Activated naive CD4-positive, alpha-beta T cell treated with anti-CD3 and anti-CD28 coated beads for 36 hours (primary cell): ENCODE measurements at regions not wholly inside any gene's neighbourhood (a gene's known extent, or its start where the extent isn't known, plus 50 kb on each side); places are given as distances from the start of the nearest gene placed in this dataset.

Experiments
- CTCF ChIA-PET: fragments of 350-600 bp; sonication (Branson Sonifier 250); formaldehyde crosslinking; loops from one replicate; lab custom pipeline; 2021; ENCODE audit warnings: antibody characterized with exemption; lab: Charles Lee
- DNase-seq: peaks from one replicate; pipeline ENCODE4 v3.0.0-alpha.2; 2020
- H3K27ac Mint-ChIP-seq: one replicate; pipeline ENCODE4 v1.8.0; 2021; ENCODE audit warnings: mild to moderate bottlenecking, mixed read lengths
- H3K27me3 Mint-ChIP-seq: one replicate; pipeline ENCODE4 v1.8.0; 2021; ENCODE audit warnings: low read depth, mixed read lengths
- H3K36me3 Mint-ChIP-seq: one replicate; pipeline ENCODE4 v1.8.0; 2021; ENCODE audit warnings: low read depth, mixed read lengths
- H3K4me1 Mint-ChIP-seq: one replicate; pipeline ENCODE4 v1.8.0; 2021; ENCODE audit warnings: low read depth, mixed read lengths
- H3K4me3 Mint-ChIP-seq: one replicate; pipeline ENCODE4 v1.8.0; 2021; ENCODE audit warnings: mild to moderate bottlenecking, moderate library complexity, mixed read lengths
- H3K9me3 Mint-ChIP-seq: one replicate; pipeline ENCODE4 v1.8.0; 2021; ENCODE audit warnings: mixed read lengths
- intact Hi-C: fragments of 100-400 bp; cut with micrococcal nuclease; formaldehyde crosslinking; loops from one replicate; pipeline ENCODE4 v1.15.1; 2023

GRCh38 chr9:86764671-86765343, 182.5 kb downstream of the GAS1 start:
- H3K27ac Mint-ChIP-seq, result no peak overlapping the region
- intact Hi-C loops, result no loop called here
- no peak overlapping the region for H3K4me3 Mint-ChIP-seq
- peaks cover 12% of the 10 kb centered on the region for H3K27me3 Mint-ChIP-seq
- no peaks in the 10 kb centered on the region for H3K36me3 Mint-ChIP-seq
- no peak for DNase-seq
- H3K4me1 Mint-ChIP-seq, result no peaks in the 10 kb centered on the region
- CTCF ChIA-PET, result no interaction called here
- H3K9me3 Mint-ChIP-seq, result peaks cover 3% of the 10 kb centered on the region

DNA sequence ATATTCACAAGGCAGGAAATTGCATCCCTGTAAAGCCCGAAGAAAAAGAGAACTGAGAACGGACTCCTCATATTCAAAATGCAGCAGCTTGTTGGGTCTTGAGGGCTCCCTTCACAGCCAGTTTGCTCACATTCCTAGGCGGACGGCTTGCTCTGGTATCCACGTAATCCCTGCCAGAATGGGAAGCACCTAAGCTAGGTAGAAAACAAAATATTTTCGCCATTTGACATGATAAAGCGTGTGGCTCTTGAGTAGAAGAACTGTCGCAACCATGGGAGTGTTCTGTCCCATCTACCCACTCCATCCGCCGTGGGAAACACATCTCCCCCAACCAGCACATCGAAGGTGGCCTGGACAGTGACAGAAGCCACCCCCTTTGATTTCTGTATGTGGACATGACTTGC, 183.1 kb downstream of the GAS1 start:
- no peak for DNase-seq
- intact Hi-C loops, result no loop called here
- no peaks in the 10 kb centered on the region for H3K4me1 Mint-ChIP-seq
- peaks cover 3% of the 10 kb centered on the region for H3K9me3 Mint-ChIP-seq
- no peaks in the 10 kb centered on the region for H3K36me3 Mint-ChIP-seq
- no peak overlapping the region for H3K27ac Mint-ChIP-seq
- H3K4me3 Mint-ChIP-seq, result no peak overlapping the region
- CTCF ChIA-PET, result no interaction called here
- H3K27me3 Mint-ChIP-seq, result peaks cover 11% of the 10 kb centered on the region

- Mint-ChIP-seq H3K4me3 (no peak overlapping the region), H3K36me3 (no peaks in the 10 kb centered on the region), H3K9me3 (peaks cover 3% of the 10 kb centered on the region), H3K27ac (no peak overlapping the region), H3K4me1 (no peaks in the 10 kb centered on the region), H3K27me3 (peaks cover 8% of the 10 kb centered on the region)
- DNase-seq, result no peak
- intact Hi-C loops, result no loop called here
- CTCF ChIA-PET, result interaction anchor here (0.6 kb wide), 1 partner anchor 229 kb away, joined by 3 read pairs; no protein-coding TSS in a partner anchor
Measured at GRCh38 chr9:86763791-86764190, 183.5 kb downstream of the GAS1 start.

GRCh38 chr9:86757382-86757720, 190.0 kb downstream of the GAS1 start:
- Mint-ChIP-seq H3K27me3 (peaks cover 13% of the 10 kb centered on the region), H3K9me3 (peaks cover 3% of the 10 kb centered on the region), H3K36me3 (no peaks in the 10 kb centered on the region), H3K4me3 (no peak overlapping the region), H3K4me1 (no peaks in the 10 kb centered on the region), H3K27ac (no peak overlapping the region)
- DNase-seq, result no peak
- intact Hi-C loops, result no loop called here
- CTCF ChIA-PET, result no interaction called here

DNA sequence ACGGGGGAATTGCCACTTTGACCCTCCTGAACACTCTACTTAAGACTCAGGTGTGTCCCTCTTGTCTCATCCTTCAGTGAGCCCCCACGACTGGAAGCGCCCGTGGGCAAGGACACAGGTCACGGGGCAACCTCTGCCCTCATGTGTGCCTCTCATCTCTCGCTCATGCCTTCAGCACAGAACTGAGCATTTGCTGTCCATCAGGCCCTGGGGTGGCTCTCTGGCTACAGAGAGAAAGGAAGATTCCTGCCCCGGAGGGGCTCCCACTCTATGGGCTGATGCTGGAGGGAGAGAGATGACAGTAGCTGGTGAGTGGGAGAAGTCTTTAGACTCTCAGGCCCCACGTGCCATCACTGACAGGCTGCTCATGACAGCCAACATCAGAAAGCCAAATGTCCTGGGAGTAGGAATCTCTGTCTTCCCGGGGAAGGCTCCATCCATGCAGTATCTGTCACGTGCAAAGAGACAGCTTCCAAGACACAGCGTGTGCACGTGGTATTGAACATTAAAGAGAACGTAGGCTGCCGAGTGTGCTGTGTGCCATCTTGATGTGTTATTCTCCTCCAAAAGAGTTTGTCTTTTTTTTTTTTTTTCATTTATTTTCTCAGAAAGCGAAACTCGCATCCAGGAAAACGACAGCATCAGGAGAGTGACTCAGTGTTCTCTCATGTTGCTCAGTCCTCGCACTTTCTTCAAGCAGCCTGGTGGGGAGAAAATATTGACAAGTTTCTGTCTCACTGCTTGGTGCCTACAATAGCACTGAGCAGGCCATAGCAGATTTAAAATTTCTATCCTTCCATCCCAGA, 190.5 kb downstream of the GAS1 start:
- CTCF ChIA-PET, result no interaction called here
- Mint-ChIP-seq H3K4me1 (no peaks in the 10 kb centered on the region), H3K36me3 (no peaks in the 10 kb centered on the region), H3K27ac (no peak overlapping the region), H3K4me3 (no peak overlapping the region), H3K27me3 (peaks cover 13% of the 10 kb centered on the region), H3K9me3 (peaks cover 3% of the 10 kb centered on the region)
- DNase-seq, result no peak
- intact Hi-C loops, result no loop called here

DNA sequence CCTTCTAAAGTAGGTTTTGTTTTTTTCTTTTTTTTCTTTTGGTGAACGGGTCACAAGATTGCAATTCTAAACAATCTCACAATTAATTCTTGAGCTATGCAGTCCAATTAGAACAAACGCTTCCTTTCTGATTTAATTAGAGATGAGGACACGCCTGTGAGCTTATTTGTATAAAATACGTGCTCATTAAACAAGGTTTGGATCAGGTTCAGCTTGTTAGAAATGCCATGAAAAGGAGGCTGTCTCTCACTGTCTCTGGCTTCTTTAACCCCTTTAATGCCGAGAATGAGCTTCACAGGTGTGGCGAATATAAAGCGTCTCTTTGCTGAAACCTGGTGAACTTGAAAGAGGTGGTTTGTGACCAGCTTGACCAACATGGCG, 191.8 kb downstream of the GAS1 start:
- H3K4me1 Mint-ChIP-seq, result no peaks in the 10 kb centered on the region
- CTCF ChIA-PET, result interaction anchor here (0.7 kb wide), 1 partner anchor 169 kb away, joined by 3 read pairs; no protein-coding TSS in a partner anchor
- H3K4me3 Mint-ChIP-seq, result no peak overlapping the region
- intact Hi-C loops, result no loop called here
- H3K27me3 Mint-ChIP-seq, result peaks cover 14% of the 10 kb centered on the region
- H3K9me3 Mint-ChIP-seq, result no peaks in the 10 kb centered on the region
- no peaks in the 10 kb centered on the region for H3K36me3 Mint-ChIP-seq
- no peak for DNase-seq
- H3K27ac Mint-ChIP-seq, result no peak overlapping the region

GRCh38 chr9:86754581-86755560, 192.4 kb downstream of the GAS1 start:
- H3K4me1 Mint-ChIP-seq, result no peaks in the 10 kb centered on the region

DNA sequence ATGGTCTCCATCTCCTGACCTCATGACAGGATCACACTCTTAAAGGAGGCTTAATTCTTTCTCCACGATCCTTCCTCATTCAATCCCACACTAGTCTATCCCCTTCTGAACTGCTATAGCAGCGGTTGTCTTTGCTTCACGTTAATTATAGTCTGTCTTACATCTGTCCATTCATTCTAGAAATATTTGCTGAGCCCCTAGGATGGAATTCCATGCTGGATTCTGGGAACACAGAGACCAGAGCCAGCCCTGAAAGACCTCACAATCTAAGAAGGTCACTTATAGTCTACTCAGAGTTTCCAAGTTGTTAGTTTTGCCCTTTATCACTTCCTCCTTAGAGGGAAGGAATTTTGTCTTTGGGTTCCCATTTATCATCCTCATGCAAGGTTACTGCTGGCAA, 193.5 kb downstream of the GAS1 start:
- no peaks in the 10 kb centered on the region for H3K4me1 Mint-ChIP-seq
- no peak overlapping the region for H3K4me3 Mint-ChIP-seq
- H3K27me3 Mint-ChIP-seq, result peaks cover 15% of the 10 kb centered on the region
- CTCF ChIA-PET, result no interaction called here
- no peak for DNase-seq
- H3K27ac Mint-ChIP-seq, result no peak overlapping the region
- intact Hi-C loops, result no loop called here
- H3K36me3 Mint-ChIP-seq, result no peaks in the 10 kb centered on the region
- no peaks in the 10 kb centered on the region for H3K9me3 Mint-ChIP-seq

More at GRCh38 chr9:86754581-86755560, 192.4 kb downstream of the GAS1 start:
- Mint-ChIP-seq H3K4me3 (no peak overlapping the region), H3K27ac (no peak overlapping the region), H3K27me3 (peaks cover 14% of the 10 kb centered on the region), H3K36me3 (no peaks in the 10 kb centered on the region), H3K9me3 (no peaks in the 10 kb centered on the region)
- intact Hi-C loops, result no loop called here
- CTCF ChIA-PET, result no interaction called here
- no peak for DNase-seq

GRCh38 chr9:86752733-86753132, 194.6 kb downstream of the GAS1 start:
- CTCF ChIA-PET, result no interaction called here
- H3K9me3 Mint-ChIP-seq, result no peaks in the 10 kb centered on the region
- H3K27ac Mint-ChIP-seq, result no peak overlapping the region
- peaks cover 16% of the 10 kb centered on the region for H3K27me3 Mint-ChIP-seq
- H3K4me1 Mint-ChIP-seq, result no peaks in the 10 kb centered on the region
- DNase-seq, result no peak
- intact Hi-C loops, result no loop called here
- no peaks in the 10 kb centered on the region for H3K36me3 Mint-ChIP-seq
- no peak overlapping the region for H3K4me3 Mint-ChIP-seq

GRCh38 chr9:86751956-86752355, 195.3 kb downstream of the GAS1 start:
- Mint-ChIP-seq H3K4me3 (no peak overlapping the region), H3K36me3 (no peaks in the 10 kb centered on the region), H3K27ac (no peak overlapping the region), H3K27me3 (peaks cover 11% of the 10 kb centered on the region), H3K9me3 (no peaks in the 10 kb centered on the region), H3K4me1 (no peaks in the 10 kb centered on the region)
- CTCF ChIA-PET, result no interaction called here
- intact Hi-C loops, result no loop called here
- no peak for DNase-seq

- DNase-seq, result no peak
- intact Hi-C loops, result no loop called here
- H3K4me1 Mint-ChIP-seq, result no peaks in the 10 kb centered on the region
- no peak overlapping the region for H3K4me3 Mint-ChIP-seq
- H3K27ac Mint-ChIP-seq, result no peak overlapping the region
- no peaks in the 10 kb centered on the region for H3K36me3 Mint-ChIP-seq
- H3K9me3 Mint-ChIP-seq, result no peaks in the 10 kb centered on the region
- CTCF ChIA-PET, result interaction anchor here (0.5 kb wide), 1 partner anchor 631 kb away, joined by 4 read pairs; no protein-coding TSS in a partner anchor
- peaks cover 10% of the 10 kb centered on the region for H3K27me3 Mint-ChIP-seq
Measured at GRCh38 chr9:86751207-86751606, 196.1 kb downstream of the GAS1 start.

- Mint-ChIP-seq H3K4me1 (no peaks in the 10 kb centered on the region), H3K36me3 (no peaks in the 10 kb centered on the region), H3K4me3 (no peak overlapping the region), H3K27me3 (peaks cover 7% of the 10 kb centered on the region), H3K9me3 (no peaks in the 10 kb centered on the region), H3K27ac (no peak overlapping the region)
- intact Hi-C loops, result no loop called here
- no peak for DNase-seq
- CTCF ChIA-PET, result no interaction called here
Measured at GRCh38 chr9:86749894-86750255, 197.4 kb downstream of the GAS1 start.
